ENCODE measurements at regions not wholly inside any gene's neighbourhood (a gene's known extent, or its start where the extent isn't known, plus 50 kb on each side); places are given as distances from the start of the nearest gene placed in this dataset.

- no peak for TF ChIP-seq POLR2A (IDR thresholded peaks at IDR 0.05)
- TF ChIP-seq CTCF (IDR thresholded peaks at IDR 0.05), result no peak
Measured at GRCh38 chr13:87999240-87999700, 328.1 kb downstream of the SLITRK5 start.

Measured in esophagus squamous epithelium (tissue), 4 donors.